ENCODE measurements at regions not wholly inside any gene's neighbourhood (a gene's known extent, or its start where the extent isn't known, plus 50 kb on each side); places are given as distances from the start of the nearest gene placed in this dataset.

- H3K27me3 Mint-ChIP-seq: peaks cover 4 to 7% (median 5%) of the 10 kb centered on the region in 3 donors
- no peak overlapping the region for H3K27ac Mint-ChIP-seq
- H3K4me3 Mint-ChIP-seq: peak overlapping the region in 1 of 8 donors; percentile 67
- ATAC-seq (ENCODE audit: low read depth in 2 of 2): no peak
- H3K36me3 Mint-ChIP-seq: no peaks in the 10 kb centered on the region
- peaks cover 0 to 18% (median 5%) of the 10 kb centered on the region in 7 donors for H3K9me3 Mint-ChIP-seq
- no peak for DNase-seq
- peaks cover 0 to 7% (median 0%) of the 10 kb centered on the region in 3 donors for H3K4me1 Mint-ChIP-seq
Observed at GRCh38 chr17:13086142-13086769, 68.4 kb upstream of the ELAC2 start.

GRCh38 chr17:13085578-13085977 lies 67.8 kb upstream of the ELAC2 start:
- DNase-seq (no peak), ATAC-seq (ENCODE audit: low read depth in 2 of 2) (no peak)
- Mint-ChIP-seq H3K4me1 (peaks cover 0 to 7% (median 0%) of the 10 kb centered on the region in 3 donors), H3K27ac (no peak overlapping the region), H3K4me3 (no peak overlapping the region), H3K36me3 (no peaks in the 10 kb centered on the region), H3K27me3 (peaks cover 1 to 7% (median 5%) of the 10 kb centered on the region in 3 donors), H3K9me3 (peaks cover 0 to 18% (median 4%) of the 10 kb centered on the region in 7 donors)

- DNase-seq: no peak
- peaks cover 4 to 7% (median 5%) of the 10 kb centered on the region in 3 donors for H3K27me3 Mint-ChIP-seq
- peak in 1 of 2 donors; percentile 34 for ATAC-seq (ENCODE audit: low read depth in 2 of 2)
- H3K36me3 Mint-ChIP-seq: no peaks in the 10 kb centered on the region
- H3K27ac Mint-ChIP-seq: peak overlapping the region in 1 of 6 donors; percentile 43
- peaks cover 0 to 18% (median 5%) of the 10 kb centered on the region in 7 donors for H3K9me3 Mint-ChIP-seq
- peaks cover 0 to 7% (median 0%) of the 10 kb centered on the region in 3 donors for H3K4me1 Mint-ChIP-seq
- H3K4me3 Mint-ChIP-seq: peak overlapping the region in 1 of 8 donors; percentile 30
Observed at GRCh38 chr17:13084420-13084819, 66.6 kb upstream of the ELAC2 start.

GRCh38 chr17:13078591-13079385 lies 61.0 kb upstream of the ELAC2 start:
- ATAC-seq (ENCODE audit: low read depth in 2 of 2): no peak
- Mint-ChIP-seq H3K27ac (no peak overlapping the region), H3K27me3 (peaks cover 0 to 4% (median 3%) of the 10 kb centered on the region in 3 donors), H3K36me3 (no peaks in the 10 kb centered on the region), H3K4me3 (no peak overlapping the region), H3K4me1 (no peaks in the 10 kb centered on the region), H3K9me3 (peaks cover 0 to 18% (median 5%) of the 10 kb centered on the region in 7 donors)
- DNase-seq: no peak

GRCh38 chr17:13076905-13077304 lies 59.1 kb upstream of the ELAC2 start:
- Mint-ChIP-seq H3K4me1 (no peaks in the 10 kb centered on the region), H3K36me3 (no peaks in the 10 kb centered on the region), H3K27ac (no peak overlapping the region), H3K27me3 (peaks cover 0 to 10% (median 6%) of the 10 kb centered on the region in 3 donors), H3K9me3 (peaks cover 0 to 6% (median 2%) of the 10 kb centered on the region in 7 donors), H3K4me3 (no peak overlapping the region)
- DNase-seq (no peak), ATAC-seq (ENCODE audit: low read depth in 2 of 2) (no peak)

- peaks cover 0 to 12% (median 6%) of the 10 kb centered on the region in 3 donors for H3K27me3 Mint-ChIP-seq
- H3K36me3 Mint-ChIP-seq: no peaks in the 10 kb centered on the region
- no peak overlapping the region for H3K4me3 Mint-ChIP-seq
Observed at GRCh38 chr17:13074026-13074425, 56.2 kb upstream of the ELAC2 start.

GRCh38 chr17:13073018-13073417 lies 55.2 kb upstream of the ELAC2 start:
- Mint-ChIP-seq H3K27ac (no peak overlapping the region), H3K4me3 (no peak overlapping the region), H3K36me3 (no peaks in the 10 kb centered on the region), H3K27me3 (peaks cover 0 to 12% (median 6%) of the 10 kb centered on the region in 3 donors), H3K4me1 (no peaks in the 10 kb centered on the region), H3K9me3 (peaks cover 0 to 7% (median under 1%) of the 10 kb centered on the region in 7 donors)
- DNase-seq (no peak), ATAC-seq (ENCODE audit: low read depth in 2 of 2) (no peak)

More at GRCh38 chr17:13074026-13074425, 56.2 kb upstream of the ELAC2 start:
- ATAC-seq (ENCODE audit: low read depth in 2 of 2) (no peak), DNase-seq (no peak)
- H3K27ac Mint-ChIP-seq: no peak overlapping the region
- H3K9me3 Mint-ChIP-seq: peaks cover 0 to 2% (median 0%) of the 10 kb centered on the region in 7 donors
- no peaks in the 10 kb centered on the region for H3K4me1 Mint-ChIP-seq

GRCh38 chr17:13070732-13071131 lies 52.9 kb upstream of the ELAC2 start:
- no peak for DNase-seq
- Mint-ChIP-seq H3K27me3 (peaks cover 0 to 12% (median 6%) of the 10 kb centered on the region in 3 donors), H3K27ac (no peak overlapping the region), H3K36me3 (no peaks in the 10 kb centered on the region), H3K4me1 (no peaks in the 10 kb centered on the region), H3K9me3 (peaks cover 0 to 10% (median 2%) of the 10 kb centered on the region in 7 donors), H3K4me3 (no peak overlapping the region)
- no peak for ATAC-seq (ENCODE audit: low read depth in 2 of 2)

- no peaks in the 10 kb centered on the region for H3K36me3 Mint-ChIP-seq
- H3K27me3 Mint-ChIP-seq: peaks cover 0 to 11% (median 8%) of the 10 kb centered on the region in 3 donors
- peaks cover 0 to 10% (median 2%) of the 10 kb centered on the region in 7 donors for H3K9me3 Mint-ChIP-seq
- H3K27ac Mint-ChIP-seq: peak overlapping the region in 1 of 6 donors; percentile 68
- H3K4me3 Mint-ChIP-seq: no peak overlapping the region
- no peaks in the 10 kb centered on the region for H3K4me1 Mint-ChIP-seq
- DNase-seq (no peak), ATAC-seq (ENCODE audit: low read depth in 2 of 2) (no peak)
Observed at GRCh38 chr17:13067629-13068303, 49.9 kb upstream of the ELAC2 start.

Measured in naive B cell (primary cell).